ENCODE measurements at regions not wholly inside any gene's neighbourhood (a gene's known extent, or its start where the extent isn't known, plus 50 kb on each side); places are given as distances from the start of the nearest gene placed in this dataset.

- Histone ChIP-seq H3K4me1 (no peaks in the 10 kb centered on the region), H3K36me3 (no peaks in the 10 kb centered on the region), H3K4me3 (no peak overlapping the region), H3K27me3 (ENCODE audit: low read depth) (no peaks in the 10 kb centered on the region), H3K9me3 (replicated peaks) (peaks cover 13% of the 10 kb centered on the region), H3K27ac (replicated peaks) (no peak overlapping the region)
- no peak for TF ChIP-seq CTCF (IDR thresholded peaks at IDR 0.05; ENCODE audit: borderline replicate concordance)
- intact Hi-C loops (cut with micrococcal nuclease) = no loop called here
- no peak for DNase-seq
These were observed 93.0 kb upstream of the CRIM1 start for GRCh38 chr2:36262581-36262980.

- Histone ChIP-seq H3K27me3 (ENCODE audit: low read depth) (no peaks in the 10 kb centered on the region), H3K27ac (replicated peaks) (no peak overlapping the region), H3K4me3 (no peak overlapping the region), H3K4me1 (no peaks in the 10 kb centered on the region), H3K9me3 (replicated peaks) (no peaks in the 10 kb centered on the region), H3K36me3 (no peaks in the 10 kb centered on the region)
- TF ChIP-seq CTCF (IDR thresholded peaks at IDR 0.05; ENCODE audit: borderline replicate concordance) = no peak
- DNase-seq = no peak
- intact Hi-C loops (cut with micrococcal nuclease) = no loop called here
These were observed 99.7 kb upstream of the CRIM1 start for GRCh38 chr2:36255863-36256262.

GRCh38 chr2:36253086-36253485 lies 102.5 kb upstream of the CRIM1 start:
- Histone ChIP-seq H3K27me3 (ENCODE audit: low read depth) (no peaks in the 10 kb centered on the region), H3K4me1 (no peaks in the 10 kb centered on the region), H3K27ac (replicated peaks) (no peak overlapping the region), H3K4me3 (no peak overlapping the region), H3K36me3 (no peaks in the 10 kb centered on the region), H3K9me3 (replicated peaks) (no peaks in the 10 kb centered on the region)
- intact Hi-C loops (cut with micrococcal nuclease) = no loop called here
- TF ChIP-seq CTCF (IDR thresholded peaks at IDR 0.05; ENCODE audit: borderline replicate concordance) = no peak
- DNase-seq = no peak

- no peaks in the 10 kb centered on the region for H3K9me3 ChIP-seq (replicated peaks)
- DNase-seq = no peak
- H3K27ac ChIP-seq (replicated peaks) = no peak overlapping the region
- H3K27me3 ChIP-seq (ENCODE audit: low read depth) = no peaks in the 10 kb centered on the region
- TF ChIP-seq CTCF (IDR thresholded peaks at IDR 0.05; ENCODE audit: borderline replicate concordance) = no peak
- intact Hi-C loops (cut with micrococcal nuclease) = no loop called here
- H3K4me1 ChIP-seq = no peaks in the 10 kb centered on the region
- no peak overlapping the region for H3K4me3 ChIP-seq
- no peaks in the 10 kb centered on the region for H3K36me3 ChIP-seq
These were observed 109.1 kb upstream of the CRIM1 start for GRCh38 chr2:36246320-36246990.

- Histone ChIP-seq H3K36me3 (no peaks in the 10 kb centered on the region), H3K27me3 (ENCODE audit: low read depth) (no peaks in the 10 kb centered on the region), H3K9me3 (replicated peaks) (no peaks in the 10 kb centered on the region), H3K4me1 (no peaks in the 10 kb centered on the region), H3K4me3 (no peak overlapping the region), H3K27ac (replicated peaks) (no peak overlapping the region)
- DNase-seq = no peak
- no peak for TF ChIP-seq CTCF (IDR thresholded peaks at IDR 0.05; ENCODE audit: borderline replicate concordance)
- intact Hi-C loops (cut with micrococcal nuclease) = no loop called here
These were observed 109.9 kb upstream of the CRIM1 start for GRCh38 chr2:36245651-36246050.

Measured in left ventricle myocardium inferior (tissue), 1 donor.